ENCODE measurements at regions not wholly inside any gene's neighbourhood (a gene's known extent, or its start where the extent isn't known, plus 50 kb on each side); places are given as distances from the start of the nearest gene placed in this dataset.

DNA sequence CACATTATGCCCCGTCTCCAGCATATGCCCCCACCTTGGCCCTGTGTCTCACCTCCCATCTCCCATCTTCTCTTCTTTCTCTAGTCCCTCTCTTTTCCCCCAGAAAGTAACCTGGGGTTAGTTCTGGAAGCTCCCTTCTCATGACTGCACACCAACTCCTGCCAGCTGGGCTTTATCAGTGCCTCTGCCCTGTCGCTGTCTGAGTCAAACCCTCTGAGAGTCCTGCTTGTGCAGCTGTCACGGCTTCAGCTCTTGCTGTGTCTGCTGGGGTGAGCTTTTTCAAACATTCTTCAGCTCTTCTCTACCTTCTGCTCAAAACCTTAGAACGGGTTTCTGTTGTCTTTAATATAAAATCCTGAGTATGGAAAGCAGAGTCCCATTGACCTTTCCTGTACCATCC lies 304.5 kb upstream of the B3GAT1 start:
- H3K27ac Mint-ChIP-seq = no peak overlapping the region
- no peak for DNase-seq
- H2BK20ac ChIP-seq (ENCODE audit: low read depth, low read length, poor library complexity, severe bottlenecking) = no peak overlapping the region
- H3K27me3 Mint-ChIP-seq (ENCODE audit: low read depth) = peaks cover 36% of the 10 kb centered on the region
- H3K4me1 Mint-ChIP-seq = peaks cover 0 to 5% of the 10 kb centered on the region in 2 experiments; a peak in 1 of 4 replicates
- H3K27ac ChIP-seq (ENCODE audit: insufficient read length, low read depth, low read length) = no peak overlapping the region
- no peaks in the 10 kb centered on the region for H3K36me3 Mint-ChIP-seq (ENCODE audit: insufficient read depth in 1 of 3, low read depth in 3 of 3)
- no peak overlapping the region for H2BK12ac ChIP-seq (ENCODE audit: insufficient read length, low read depth, low read length)
- TF ChIP-seq, protein P1, sequence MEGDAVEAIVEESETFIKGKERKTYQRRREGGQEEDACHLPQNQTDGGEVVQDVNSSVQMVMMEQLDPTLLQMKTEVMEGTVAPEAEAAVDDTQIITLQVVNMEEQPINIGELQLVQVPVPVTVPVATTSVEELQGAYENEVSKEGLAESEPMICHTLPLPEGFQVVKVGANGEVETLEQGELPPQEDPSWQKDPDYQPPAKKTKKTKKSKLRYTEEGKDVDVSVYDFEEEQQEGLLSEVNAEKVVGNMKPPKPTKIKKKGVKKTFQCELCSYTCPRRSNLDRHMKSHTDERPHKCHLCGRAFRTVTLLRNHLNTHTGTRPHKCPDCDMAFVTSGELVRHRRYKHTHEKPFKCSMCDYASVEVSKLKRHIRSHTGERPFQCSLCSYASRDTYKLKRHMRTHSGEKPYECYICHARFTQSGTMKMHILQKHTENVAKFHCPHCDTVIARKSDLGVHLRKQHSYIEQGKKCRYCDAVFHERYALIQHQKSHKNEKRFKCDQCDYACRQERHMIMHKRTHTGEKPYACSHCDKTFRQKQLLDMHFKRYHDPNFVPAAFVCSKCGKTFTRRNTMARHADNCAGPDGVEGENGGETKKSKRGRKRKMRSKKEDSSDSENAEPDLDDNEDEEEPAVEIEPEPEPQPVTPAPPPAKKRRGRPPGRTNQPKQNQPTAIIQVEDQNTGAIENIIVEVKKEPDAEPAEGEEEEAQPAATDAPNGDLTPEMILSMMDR (conservative IDR thresholded peaks at IDR 0.05) = no peak
- no peaks in the 10 kb centered on the region for H3K27me3 ChIP-seq (ENCODE audit: insufficient read depth, low read length)
- H3K56ac ChIP-seq (ENCODE audit: insufficient read length, low read depth, low read length) = no peak overlapping the region
- no peaks in the 10 kb centered on the region for H3K9me3 ChIP-seq (ENCODE audit: control insufficient read depth, low read depth, low read length)
- H3T11ph ChIP-seq (ENCODE audit: low read length) = no peak overlapping the region
- H3K9ac ChIP-seq (ENCODE audit: extremely low read depth, insufficient read length, low read length) = no peak overlapping the region
- no peak overlapping the region for H3K14ac ChIP-seq (ENCODE audit: insufficient read depth, low read length)
- H4K8ac ChIP-seq (replicated peaks; ENCODE audit: insufficient read length, low read depth, low read length) = no peak overlapping the region
- no peak overlapping the region for H3K4me3 Mint-ChIP-seq
- H3K4ac ChIP-seq (ENCODE audit: low read depth, low read length) = no peak overlapping the region
- H3K79me1 ChIP-seq (ENCODE audit: insufficient read depth, low read depth, low read length, poor library complexity, severe bottlenecking) = no peaks in the 10 kb centered on the region
- no peaks in the 10 kb centered on the region for H3K79me2 ChIP-seq (ENCODE audit: insufficient read depth, low read length)
- no peaks in the 10 kb centered on the region for H3K4me1 ChIP-seq (ENCODE audit: insufficient read depth, low read length)
- no peaks in the 10 kb centered on the region; a peak in 1 of 5 replicates for H3K9me3 Mint-ChIP-seq
- no peak overlapping the region for H2BK15ac ChIP-seq (ENCODE audit: low read depth, low read length)
- no peak overlapping the region for H3K18ac ChIP-seq (ENCODE audit: insufficient read length, low read depth, low read length)
- H4K5ac ChIP-seq (ENCODE audit: insufficient read length, low read depth, low read length) = no peak overlapping the region
- H2BK5ac ChIP-seq (ENCODE audit: insufficient read length, low read length) = no peak overlapping the region
- no peaks in the 10 kb centered on the region for H4K20me1 ChIP-seq (ENCODE audit: control insufficient read depth, insufficient read depth, insufficient read length)
- no peaks in the 10 kb centered on the region for H3K23me2 ChIP-seq (ENCODE audit: insufficient read length, low read depth, low read length, poor library complexity, severe bottlenecking)
- WGBS (ENCODE audit: extremely low coverage, insufficient read length, low lambda C conversion rate) = no CpG with 5 or more reads among the region's 4 CpGs
- no peak overlapping the region for H2AFZ ChIP-seq (ENCODE audit: low read length)
- no peak overlapping the region for H3K23ac ChIP-seq (ENCODE audit: insufficient read length, low read depth, low read length)
- H3K4me2 ChIP-seq (ENCODE audit: insufficient read depth, insufficient read length, low read length) = no peak overlapping the region
- H4K91ac ChIP-seq (ENCODE audit: insufficient read length, low read depth, low read length) = no peak overlapping the region
- no peak overlapping the region for H2AK5ac ChIP-seq (ENCODE audit: insufficient read length, low read length)
- H2BK120ac ChIP-seq (ENCODE audit: low read depth, low read length, poor library complexity, severe bottlenecking) = no peak overlapping the region
